SK-N-SH (cell line): ENCODE measurements at regions not wholly inside any gene's neighbourhood (a gene's known extent, or its start where the extent isn't known, plus 50 kb on each side); places are given as distances from the start of the nearest gene placed in this dataset.
"Not testable (repeated sequence)": the region's sequence is repeated elsewhere in the genome, so short reads cannot be mapped to it uniquely, and the experiment has no call there.

ENCODE experiments used
- CTCF ChIA-PET: fragments of 300-600, 350-600 bp; formaldehyde crosslinking; extraction: SDS; loops from one replicate; lab custom pipeline; 2021; lab: Yijun Ruan, JAX
- POLR2A ChIA-PET: fragments of 350-600 bp; sonication (Branson Sonifier 250); formaldehyde crosslinking; extraction: SDS; loops from one replicate; lab custom pipeline; 2020; ENCODE audit warnings: antibody characterized with exemption, inconsistent platforms; lab: Yijun Ruan, JAX
- DNase-seq: peaks from one replicate; pipeline ENCODE4 v3.0.0; 2012
- H2AFZ ChIP-seq: fragments of 200-600 bp; sonication (generic); 2 replicates; pipeline ENCODE4 v1.8.1; 2016; ENCODE audit warnings: antibody characterized with exemption, mild to moderate bottlenecking, low read depth
- H3F3A ChIP-seq: fragments of 200-600 bp; sonication (generic); replicated peaks from 2 replicates; pipeline ENCODE3; 2016; ENCODE audit warnings: antibody characterized with exemption, mild to moderate bottlenecking; ENCODE audit not compliant: insufficient read depth
- H3K27ac ChIP-seq, 2 experiments: fragments of 200-500 bp in 1 of 2; fragments of 200-600 bp in 1 of 2; sonication (Bioruptor generic) in 1 of 2; sonication (generic), shearing (Covaris generic) in 1 of 2; 2 replicates each; pipeline versions ENCODE4 v1.5.1 to v1.6.1; 2014 to 2016; ENCODE audit warnings: low read depth in 2 of 2, inconsistent platforms in 1 of 2, low read length in 1 of 2, mild to moderate bottlenecking in 1 of 2, mixed read lengths in 1 of 2
- H3K27me3 ChIP-seq: fragments of 200-600 bp; sonication (generic), shearing (Covaris generic); 2 replicates; pipeline ENCODE4 v1.6.1; 2016; ENCODE audit warnings: mixed run types; ENCODE audit not compliant: insufficient read depth
- H3K36me3 ChIP-seq, 2 experiments: fragments of 200-500 bp in 1 of 2; fragments of 200-600 bp in 1 of 2; sonication (Bioruptor generic) in 1 of 2; sonication (generic) in 1 of 2; replicated peaks in 1 of 2; 2 replicates each; pipeline versions ENCODE3 to v1.5.1; 2014 to 2016; ENCODE audit warnings: low read length in 1 of 2, mild to moderate bottlenecking in 1 of 2; ENCODE audit not compliant: insufficient read depth in 2 of 2, control insufficient read depth in 1 of 2
- H3K4me1 ChIP-seq, 2 experiments: fragments of 200-500 bp in 1 of 2; fragments of 200-600 bp in 1 of 2; sonication (Bioruptor generic) in 1 of 2; sonication (generic), shearing (Covaris generic) in 1 of 2; 2 replicates each; pipeline versions ENCODE4 v1.5.1 to v1.6.1; 2014 to 2016; ENCODE audit warnings: low read depth in 1 of 2, low read length in 1 of 2, mixed run types in 1 of 2; ENCODE audit not compliant: insufficient read depth in 2 of 2, control insufficient read depth in 1 of 2
- H3K4me2 ChIP-seq: fragments of 200-600 bp; sonication (generic), shearing (Covaris generic); 2 replicates; pipeline ENCODE4 v1.6.1; 2017; ENCODE audit warnings: mixed run types
- H3K4me3 ChIP-seq, 2 experiments: fragments of 200-500 bp in 1 of 2; fragments of 200-600 bp in 1 of 2; sonication (Bioruptor generic) in 1 of 2; sonication (generic), shearing (Covaris generic) in 1 of 2; 2 replicates each; pipeline versions ENCODE4 v1.5.1 to v1.8.1; 2014 to 2016; ENCODE audit warnings: low read depth in 2 of 2, inconsistent platforms in 1 of 2, low read length in 1 of 2, mild to moderate bottlenecking in 1 of 2, mixed read lengths in 1 of 2, moderate library complexity in 1 of 2
- H3K79me2 ChIP-seq: fragments of 200-600 bp; sonication (generic); 2 replicates; pipeline ENCODE4 v1.8.1; 2017; ENCODE audit warnings: mild to moderate bottlenecking; ENCODE audit not compliant: insufficient read depth
- H3K9ac ChIP-seq: fragments of 200-600 bp; sonication (generic); 2 replicates; pipeline ENCODE4 v1.6.1; 2017; ENCODE audit warnings: mixed run types
- H3K9me2 ChIP-seq: fragments of 200-600 bp; sonication (generic); 2 replicates; pipeline ENCODE4 v1.6.1; 2017; ENCODE audit warnings: mixed run types
- H3K9me3 ChIP-seq: fragments of 200-600 bp; sonication (generic); 2 replicates; pipeline ENCODE4 v1.6.1; 2017; ENCODE audit warnings: mixed run types, mild to moderate bottlenecking, moderate library complexity
- H4K20me1 ChIP-seq: fragments of 200-600 bp; sonication (generic); 2 replicates; pipeline ENCODE4 v1.6.1; 2017; ENCODE audit warnings: mild to moderate bottlenecking, mixed run types; ENCODE audit not compliant: insufficient read depth
- CHD2 ChIP-seq: fragments of 150-350 bp; IDR thresholded peaks from 2 replicates; pipeline ENCODE4 v1.6.1; 2018; ENCODE audit warnings: low read length; ENCODE audit not compliant: partially characterized antibody
- CTCF ChIP-seq: fragments of 200-600 bp; sonication (generic); IDR thresholded peaks from 2 replicates; pipeline ENCODE4 v1.6.1; 2017; ENCODE audit warnings: antibody characterized with exemption, mild to moderate bottlenecking, moderate library complexity
- EP300 ChIP-seq, 2 experiments: IDR thresholded peaks; 2 replicates each; pipeline versions ENCODE4 v1.4.0 to v1.6.1; 2012; ENCODE audit warnings: borderline replicate concordance in 1 of 2, low read depth in 1 of 2, low read length in 1 of 2
- FOXM1 ChIP-seq: IDR thresholded peaks from 2 replicates; pipeline ENCODE4 v1.4.0; 2012; ENCODE audit warnings: low read depth, mild to moderate bottlenecking
- GABPA ChIP-seq: IDR thresholded peaks from 2 replicates; pipeline ENCODE4 v1.4.0; 2012; ENCODE audit warnings: low read depth, mild to moderate bottlenecking
- GATA2 ChIP-seq: sonication (generic); formaldehyde crosslinking; IDR thresholded peaks from 2 replicates; pipeline ENCODE4 v1.5.0; 2020; ENCODE audit warnings: mild to moderate bottlenecking, missing genetic modification reagents
- MXI1 ChIP-seq: IDR thresholded peaks from 2 replicates; pipeline ENCODE4 v1.6.1; 2012; ENCODE audit warnings: mild to moderate bottlenecking, low read depth, low read length, improper control_type of control experiment
- NRF1 ChIP-seq: IDR thresholded peaks from 2 replicates; pipeline ENCODE4 v1.6.1; 2012; ENCODE audit warnings: low read depth, mild to moderate bottlenecking, low read length
- RFX5 ChIP-seq: IDR thresholded peaks from 2 replicates; pipeline ENCODE4 v1.6.1; 2012; ENCODE audit warnings: mild to moderate bottlenecking, improper control_type of control experiment, low read length
- TCF12 ChIP-seq: IDR thresholded peaks from 2 replicates; pipeline ENCODE4 v1.4.0; 2012
- TEAD4 ChIP-seq: IDR thresholded peaks from 2 replicates; pipeline ENCODE4 v1.4.0; 2012; ENCODE audit warnings: mild to moderate bottlenecking, borderline replicate concordance; ENCODE audit not compliant: insufficient read depth
- WGBS: methylation state at CpG from one replicate; pipeline ENCODE4 v1.1.6; 2017; ENCODE audit warnings: low lambda C conversion rate; 5-methylcytosine and 5-hydroxymethylcytosine counted together
- TF ChIP-seq, protein P1 (sequence below): IDR thresholded peaks from 2 replicates; pipeline ENCODE4 v1.4.0; 2012; ENCODE audit warnings: low read depth

- POLR2A ChIA-PET, result no interaction called here
- Histone ChIP-seq H3K27me3 (no peaks in the 10 kb centered on the region), H3K4me2 (no peak overlapping the region), H3K36me3 (no peaks in the 10 kb centered on the region), H3K27ac (peak overlapping the region in 1 of 2 experiments; percentile 22; a peak in 1 of 4 replicates), H3K9me2 (no peaks in the 10 kb centered on the region), H2AFZ (no peak overlapping the region), H3K4me3 (no peak overlapping the region), H3K4me1 (peaks cover 0 to 21% of the 10 kb centered on the region in 2 experiments; a peak in 2 of 4 replicates), H3F3A (no peaks in the 10 kb centered on the region), H3K9me3 (no peaks in the 10 kb centered on the region), H3K79me2 (no peaks in the 10 kb centered on the region), H4K20me1 (no peaks in the 10 kb centered on the region), H3K9ac (no peak overlapping the region)
- TF ChIP-seq GATA2 (CRISPR knock-in tag) (peak; percentile 28; the same call in 1 of the 2 replicates), GABPA (no peak), TCF12 (no peak), EP300 (IDR thresholded peaks at IDR 0.05; ENCODE audit: borderline replicate concordance in 1 of 2, low read depth in 1 of 2, low read length in 1 of 2) (peak in 1 of 2 experiments; percentile 72; a peak in 2 of 4 replicates)
- DNase-seq, result peak; percentile 67
- CTCF ChIA-PET, result interaction anchor here (0.8 to 5.0 kb wide), 5 partner anchors 19 to 147 kb away, joined by 3 to 46 read pairs (median 3); no protein-coding TSS in a partner anchor
- 8% methylated on average over 2 of the region's 2 CpGs for WGBS
Measured at GRCh38 chr13:26853323-26853722, 92.7 kb upstream of the GPR12 start.

DNA sequence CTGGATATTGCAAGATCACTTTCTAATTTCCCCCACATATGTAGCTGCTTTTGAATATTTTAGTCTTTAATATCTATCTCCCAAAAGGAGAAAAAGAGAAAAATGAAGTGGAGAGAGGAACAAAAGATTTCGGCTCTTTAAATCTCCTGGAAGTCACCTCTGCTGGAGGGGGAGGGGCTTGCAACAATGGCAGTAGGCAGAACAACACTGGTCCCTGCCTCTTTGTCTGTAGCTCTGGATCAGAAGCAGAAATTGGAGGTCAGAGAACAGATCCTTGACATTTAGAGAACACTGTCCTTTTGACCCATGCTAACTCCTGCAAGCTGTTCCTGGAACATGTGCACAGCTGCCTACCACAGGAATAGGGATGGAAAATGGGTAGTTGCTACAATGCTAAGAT is 86.7 kb upstream of the GPR12 start:
- no peak for DNase-seq
- Histone ChIP-seq H3K9ac (no peak overlapping the region), H2AFZ (no peak overlapping the region), H4K20me1 (no peaks in the 10 kb centered on the region), H3K79me2 (no peaks in the 10 kb centered on the region), H3F3A (no peaks in the 10 kb centered on the region), H3K36me3 (no peaks in the 10 kb centered on the region), H3K27me3 (no peaks in the 10 kb centered on the region), H3K4me1 (peaks cover 0 to 5% of the 10 kb centered on the region in 2 experiments; a peak in 1 of 4 replicates), H3K4me3 (no peak overlapping the region), H3K4me2 (no peak overlapping the region), H3K9me3 (no peaks in the 10 kb centered on the region), H3K9me2 (no peaks in the 10 kb centered on the region), H3K27ac (no peak overlapping the region)
- CTCF ChIA-PET, result interaction anchor here (0.8 to 3.7 kb wide), 3 partner anchors 25 to 83 kb away, joined by 3 to 13 read pairs (median 3); no protein-coding TSS in a partner anchor
- POLR2A ChIA-PET, result no interaction called here
- 24% methylated on average over 1 of the region's 1 CpG for WGBS
- TF ChIP-seq, protein P1, sequence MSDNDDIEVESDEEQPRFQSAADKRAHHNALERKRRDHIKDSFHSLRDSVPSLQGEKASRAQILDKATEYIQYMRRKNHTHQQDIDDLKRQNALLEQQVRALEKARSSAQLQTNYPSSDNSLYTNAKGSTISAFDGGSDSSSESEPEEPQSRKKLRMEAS, result no peak

- H4K20me1 ChIP-seq, H3K27ac ChIP-seq, H3K9ac ChIP-seq, H3K9me3 ChIP-seq, H2AFZ ChIP-seq, H3K36me3 ChIP-seq, H3K9me2 ChIP-seq, H3K4me2 ChIP-seq, H3K27me3 ChIP-seq, H3K4me1 ChIP-seq, H3K4me3 ChIP-seq, H3K79me2 ChIP-seq, H3F3A ChIP-seq, POLR2A ChIA-PET, DNase-seq: not testable (repeated sequence)
- CTCF ChIA-PET, result interaction anchor here (3.7 kb wide), 1 partner anchor 28 kb away, joined by 13 read pairs; no protein-coding TSS in a partner anchor
- 62% methylated on average over 7 of the region's 7 CpGs for WGBS
Measured at GRCh38 chr13:26845063-26845462, 84.5 kb upstream of the GPR12 start.

GRCh38 chr13:26839682-26840081 is 79.1 kb upstream of the GPR12 start:
- Histone ChIP-seq H2AFZ (no peak overlapping the region), H3K36me3 (no peaks in the 10 kb centered on the region), H4K20me1 (no peaks in the 10 kb centered on the region), H3K9ac (no peak overlapping the region), H3K9me3 (no peaks in the 10 kb centered on the region), H3K4me2 (no peak overlapping the region), H3K4me3 (no peak overlapping the region), H3K4me1 (peaks cover 0 to 6% of the 10 kb centered on the region in 2 experiments; a peak in 1 of 4 replicates), H3K27me3 (no peaks in the 10 kb centered on the region), H3K27ac (no peak overlapping the region), H3K9me2 (no peaks in the 10 kb centered on the region), H3K79me2 (no peaks in the 10 kb centered on the region), H3F3A (no peaks in the 10 kb centered on the region)
- WGBS, result 11% methylated on average over 4 of the region's 4 CpGs
- DNase-seq, result no peak
- ChIA-PET CTCF (interaction anchor here (0.9 kb wide), 1 partner anchor 33 kb away, joined by 3 read pairs; no protein-coding TSS in a partner anchor), POLR2A (no interaction called here)
- TF ChIP-seq MXI1 (no peak), CHD2 (no peak), GATA2 (CRISPR knock-in tag) (no peak), TEAD4 (no peak), CTCF (no peak), RFX5 (no peak), TCF12 (no peak), NRF1 (no peak), FOXM1 (no peak)
